ENCODE measurements at regions not wholly inside any gene's neighbourhood (a gene's known extent, or its start where the extent isn't known, plus 50 kb on each side); places are given as distances from the start of the nearest gene placed in this dataset.

DNA sequence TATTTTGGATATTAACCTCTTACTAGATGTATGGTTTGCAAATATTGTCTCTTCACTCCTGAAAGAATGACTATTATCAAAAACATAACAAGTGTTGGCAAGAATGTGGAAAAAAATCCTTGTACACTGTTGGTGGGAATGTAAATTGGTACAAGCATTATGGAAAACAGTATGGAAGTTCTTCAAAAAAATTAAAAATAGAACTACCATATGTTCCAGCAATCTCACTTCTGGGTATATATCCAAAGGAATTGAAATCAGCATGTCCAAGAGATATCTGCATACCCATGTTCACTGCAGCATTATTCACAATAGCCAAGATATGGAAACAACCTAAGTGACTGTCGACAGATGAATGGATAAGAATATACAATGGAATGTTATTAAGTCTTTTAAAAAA is 61.6 kb upstream of the KIT start:
- TF ChIP-seq RAD21 (IDR thresholded peaks at IDR 0.05 in 1 of 2, conservative IDR thresholded peaks at IDR 0.05 in 1 of 2; ENCODE audit: low read depth in 2 of 2, low read length in 2 of 2) (no peak), POU5F1 (IDR thresholded peaks at IDR 0.05; ENCODE audit: low read depth, low read length) (no peak), CHD2 (IDR thresholded peaks at IDR 0.05; ENCODE audit: low read length) (no peak), RBBP5 (IDR thresholded peaks at IDR 0.05; ENCODE audit: borderline replicate concordance, low read depth, low read length) (no peak), CREB1 (IDR thresholded peaks at IDR 0.05) (no peak), POLR2A (IDR thresholded peaks at IDR 0.05; ENCODE audit: control extremely low read depth in 1 of 2, low read depth in 2 of 2, low read length in 2 of 2) (no peak), ASH2L (IDR thresholded peaks at IDR 0.05; ENCODE audit: low read length) (no peak), POLR2AphosphoS5 (IDR thresholded peaks at IDR 0.05; ENCODE audit: low read depth, low read length) (no peak), TAF1 (IDR thresholded peaks at IDR 0.05; ENCODE audit: low read depth, low read length) (no peak), YY1 (IDR thresholded peaks at IDR 0.05; ENCODE audit: low read depth, low read length) (no peak), ZNF274 (IDR thresholded peaks at IDR 0.05; ENCODE audit: borderline replicate concordance, extremely low read depth, low read length) (no peak), HDAC2 (IDR thresholded peaks at IDR 0.05; ENCODE audit: borderline replicate concordance in 1 of 2, low read depth in 2 of 2, low read length in 2 of 2) (no peak)
- TF ChIP-seq, protein P1, sequence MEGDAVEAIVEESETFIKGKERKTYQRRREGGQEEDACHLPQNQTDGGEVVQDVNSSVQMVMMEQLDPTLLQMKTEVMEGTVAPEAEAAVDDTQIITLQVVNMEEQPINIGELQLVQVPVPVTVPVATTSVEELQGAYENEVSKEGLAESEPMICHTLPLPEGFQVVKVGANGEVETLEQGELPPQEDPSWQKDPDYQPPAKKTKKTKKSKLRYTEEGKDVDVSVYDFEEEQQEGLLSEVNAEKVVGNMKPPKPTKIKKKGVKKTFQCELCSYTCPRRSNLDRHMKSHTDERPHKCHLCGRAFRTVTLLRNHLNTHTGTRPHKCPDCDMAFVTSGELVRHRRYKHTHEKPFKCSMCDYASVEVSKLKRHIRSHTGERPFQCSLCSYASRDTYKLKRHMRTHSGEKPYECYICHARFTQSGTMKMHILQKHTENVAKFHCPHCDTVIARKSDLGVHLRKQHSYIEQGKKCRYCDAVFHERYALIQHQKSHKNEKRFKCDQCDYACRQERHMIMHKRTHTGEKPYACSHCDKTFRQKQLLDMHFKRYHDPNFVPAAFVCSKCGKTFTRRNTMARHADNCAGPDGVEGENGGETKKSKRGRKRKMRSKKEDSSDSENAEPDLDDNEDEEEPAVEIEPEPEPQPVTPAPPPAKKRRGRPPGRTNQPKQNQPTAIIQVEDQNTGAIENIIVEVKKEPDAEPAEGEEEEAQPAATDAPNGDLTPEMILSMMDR (IDR thresholded peaks at IDR 0.05; ENCODE audit: control extremely low read depth in 1 of 3, insufficient read depth in 1 of 3, low read depth in 1 of 3, low read length in 3 of 3) = no peak
